ENCODE measurements at regions not wholly inside any gene's neighbourhood (a gene's known extent, or its start where the extent isn't known, plus 50 kb on each side); places are given as distances from the start of the nearest gene placed in this dataset.

- TF ChIP-seq CTCF (conservative IDR thresholded peaks at IDR 0.05; ENCODE audit: low read depth, low read length): no peak
- TF ChIP-seq POLR2A (IDR thresholded peaks at IDR 0.05; ENCODE audit: low read depth, low read length): no peak
- TF ChIP-seq FOS (IDR thresholded peaks at IDR 0.05; ENCODE audit: low read depth, low read length): no peak
- TF ChIP-seq NFE2L2 (IDR thresholded peaks at IDR 0.05; ENCODE audit: low read depth, low read length): no peak
- no peak for TF ChIP-seq MXI1 (IDR thresholded peaks at IDR 0.05; ENCODE audit: borderline replicate concordance, low read depth, low read length)
- TF ChIP-seq USF2 (IDR thresholded peaks at IDR 0.05; ENCODE audit: low read depth, low read length): no peak
- TF ChIP-seq MAFK (IDR thresholded peaks at IDR 0.05; ENCODE audit: low read depth, low read length): no peak
- no peak for TF ChIP-seq RCOR1 (IDR thresholded peaks at IDR 0.05; ENCODE audit: insufficient replicate concordance, low read length)
Observed at GRCh38 chr22:49373801-49374226, 453.9 kb downstream of the BRD1 start.

All from IMR-90 (cell line).